ENCODE measurements at regions not wholly inside any gene's neighbourhood (a gene's known extent, or its start where the extent isn't known, plus 50 kb on each side); places are given as distances from the start of the nearest gene placed in this dataset.

DNA sequence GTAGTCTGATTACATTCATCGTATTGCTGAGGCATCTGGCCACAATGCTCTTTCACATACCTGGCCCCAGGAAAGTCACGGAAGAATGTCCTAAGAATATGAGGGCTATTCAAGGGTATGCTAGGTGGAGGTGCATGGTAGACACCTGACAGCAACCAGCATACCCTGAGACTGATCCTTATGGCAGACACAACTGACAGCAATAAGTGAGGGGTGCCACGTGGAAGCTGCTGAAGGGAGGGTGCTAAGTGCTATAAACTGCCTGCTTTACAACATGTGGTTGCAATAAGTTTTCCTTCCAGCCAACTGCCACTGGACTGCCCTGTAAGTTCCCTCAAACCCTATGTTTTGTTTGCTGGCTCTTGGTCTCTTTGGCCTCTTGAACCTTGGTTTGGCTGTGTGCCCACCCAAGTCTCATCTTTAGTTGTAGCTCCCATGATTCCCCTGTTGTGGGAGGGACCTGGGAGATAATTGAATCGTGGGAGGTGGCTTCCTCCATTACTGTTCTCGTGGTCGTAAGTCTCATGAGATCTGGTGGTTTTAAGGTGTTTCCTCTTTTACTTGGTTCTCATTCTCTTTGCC lies 201.3 kb upstream of the MOCS1 start:
- TF ChIP-seq, protein P1, sequence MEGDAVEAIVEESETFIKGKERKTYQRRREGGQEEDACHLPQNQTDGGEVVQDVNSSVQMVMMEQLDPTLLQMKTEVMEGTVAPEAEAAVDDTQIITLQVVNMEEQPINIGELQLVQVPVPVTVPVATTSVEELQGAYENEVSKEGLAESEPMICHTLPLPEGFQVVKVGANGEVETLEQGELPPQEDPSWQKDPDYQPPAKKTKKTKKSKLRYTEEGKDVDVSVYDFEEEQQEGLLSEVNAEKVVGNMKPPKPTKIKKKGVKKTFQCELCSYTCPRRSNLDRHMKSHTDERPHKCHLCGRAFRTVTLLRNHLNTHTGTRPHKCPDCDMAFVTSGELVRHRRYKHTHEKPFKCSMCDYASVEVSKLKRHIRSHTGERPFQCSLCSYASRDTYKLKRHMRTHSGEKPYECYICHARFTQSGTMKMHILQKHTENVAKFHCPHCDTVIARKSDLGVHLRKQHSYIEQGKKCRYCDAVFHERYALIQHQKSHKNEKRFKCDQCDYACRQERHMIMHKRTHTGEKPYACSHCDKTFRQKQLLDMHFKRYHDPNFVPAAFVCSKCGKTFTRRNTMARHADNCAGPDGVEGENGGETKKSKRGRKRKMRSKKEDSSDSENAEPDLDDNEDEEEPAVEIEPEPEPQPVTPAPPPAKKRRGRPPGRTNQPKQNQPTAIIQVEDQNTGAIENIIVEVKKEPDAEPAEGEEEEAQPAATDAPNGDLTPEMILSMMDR (IDR thresholded peaks at IDR 0.05; ENCODE audit: insufficient read depth, low read length), result no peak
- TF ChIP-seq, protein P2, sequence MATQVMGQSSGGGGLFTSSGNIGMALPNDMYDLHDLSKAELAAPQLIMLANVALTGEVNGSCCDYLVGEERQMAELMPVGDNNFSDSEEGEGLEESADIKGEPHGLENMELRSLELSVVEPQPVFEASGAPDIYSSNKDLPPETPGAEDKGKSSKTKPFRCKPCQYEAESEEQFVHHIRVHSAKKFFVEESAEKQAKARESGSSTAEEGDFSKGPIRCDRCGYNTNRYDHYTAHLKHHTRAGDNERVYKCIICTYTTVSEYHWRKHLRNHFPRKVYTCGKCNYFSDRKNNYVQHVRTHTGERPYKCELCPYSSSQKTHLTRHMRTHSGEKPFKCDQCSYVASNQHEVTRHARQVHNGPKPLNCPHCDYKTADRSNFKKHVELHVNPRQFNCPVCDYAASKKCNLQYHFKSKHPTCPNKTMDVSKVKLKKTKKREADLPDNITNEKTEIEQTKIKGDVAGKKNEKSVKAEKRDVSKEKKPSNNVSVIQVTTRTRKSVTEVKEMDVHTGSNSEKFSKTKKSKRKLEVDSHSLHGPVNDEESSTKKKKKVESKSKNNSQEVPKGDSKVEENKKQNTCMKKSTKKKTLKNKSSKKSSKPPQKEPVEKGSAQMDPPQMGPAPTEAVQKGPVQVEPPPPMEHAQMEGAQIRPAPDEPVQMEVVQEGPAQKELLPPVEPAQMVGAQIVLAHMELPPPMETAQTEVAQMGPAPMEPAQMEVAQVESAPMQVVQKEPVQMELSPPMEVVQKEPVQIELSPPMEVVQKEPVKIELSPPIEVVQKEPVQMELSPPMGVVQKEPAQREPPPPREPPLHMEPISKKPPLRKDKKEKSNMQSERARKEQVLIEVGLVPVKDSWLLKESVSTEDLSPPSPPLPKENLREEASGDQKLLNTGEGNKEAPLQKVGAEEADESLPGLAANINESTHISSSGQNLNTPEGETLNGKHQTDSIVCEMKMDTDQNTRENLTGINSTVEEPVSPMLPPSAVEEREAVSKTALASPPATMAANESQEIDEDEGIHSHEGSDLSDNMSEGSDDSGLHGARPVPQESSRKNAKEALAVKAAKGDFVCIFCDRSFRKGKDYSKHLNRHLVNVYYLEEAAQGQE (IDR thresholded peaks at IDR 0.05; ENCODE audit: insufficient replicate concordance, low read depth), result no peak

Measured in HL-60 (cell line).